ENCODE measurements at regions not wholly inside any gene's neighbourhood (a gene's known extent, or its start where the extent isn't known, plus 50 kb on each side); places are given as distances from the start of the nearest gene placed in this dataset.
"Not testable (repeated sequence)": the region's sequence is repeated elsewhere in the genome, so short reads cannot be mapped to it uniquely, and the experiment has no call there.

DNA sequence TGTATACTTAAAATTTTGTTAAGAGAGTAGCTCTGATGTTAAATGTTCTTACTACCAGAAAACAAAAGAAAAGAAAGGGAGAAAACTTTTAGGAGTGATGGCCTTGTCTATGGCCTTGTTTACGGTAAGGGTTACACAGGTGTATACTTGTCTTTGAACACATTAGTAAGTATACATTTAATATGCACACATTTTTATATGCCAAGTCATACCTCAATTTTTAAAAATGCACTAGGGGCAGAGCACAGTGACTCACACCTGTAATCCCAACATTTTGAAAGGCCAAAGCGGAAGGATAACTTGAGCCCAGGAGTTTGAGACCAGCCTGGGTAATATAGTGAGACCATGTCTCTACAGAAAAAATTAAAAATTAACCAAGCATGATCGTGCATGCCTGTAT, 166.7 kb upstream of the SNX2 start:
- H3K27ac Mint-ChIP-seq (ENCODE audit: unreplicated experiment): no peak overlapping the region
- H3K4me3 Mint-ChIP-seq (ENCODE audit: low read depth, unreplicated experiment): no peak overlapping the region
- intact Hi-C loops (cut with micrococcal nuclease; ENCODE audit: unreplicated experiment): no loop called here
- peaks cover 9% of the 10 kb centered on the region for H3K4me1 Mint-ChIP-seq (ENCODE audit: low read depth, unreplicated experiment)
- TF ChIP-seq, protein P1, sequence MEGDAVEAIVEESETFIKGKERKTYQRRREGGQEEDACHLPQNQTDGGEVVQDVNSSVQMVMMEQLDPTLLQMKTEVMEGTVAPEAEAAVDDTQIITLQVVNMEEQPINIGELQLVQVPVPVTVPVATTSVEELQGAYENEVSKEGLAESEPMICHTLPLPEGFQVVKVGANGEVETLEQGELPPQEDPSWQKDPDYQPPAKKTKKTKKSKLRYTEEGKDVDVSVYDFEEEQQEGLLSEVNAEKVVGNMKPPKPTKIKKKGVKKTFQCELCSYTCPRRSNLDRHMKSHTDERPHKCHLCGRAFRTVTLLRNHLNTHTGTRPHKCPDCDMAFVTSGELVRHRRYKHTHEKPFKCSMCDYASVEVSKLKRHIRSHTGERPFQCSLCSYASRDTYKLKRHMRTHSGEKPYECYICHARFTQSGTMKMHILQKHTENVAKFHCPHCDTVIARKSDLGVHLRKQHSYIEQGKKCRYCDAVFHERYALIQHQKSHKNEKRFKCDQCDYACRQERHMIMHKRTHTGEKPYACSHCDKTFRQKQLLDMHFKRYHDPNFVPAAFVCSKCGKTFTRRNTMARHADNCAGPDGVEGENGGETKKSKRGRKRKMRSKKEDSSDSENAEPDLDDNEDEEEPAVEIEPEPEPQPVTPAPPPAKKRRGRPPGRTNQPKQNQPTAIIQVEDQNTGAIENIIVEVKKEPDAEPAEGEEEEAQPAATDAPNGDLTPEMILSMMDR (IDR thresholded peaks at IDR 0.05; ENCODE audit: unreplicated experiment): no peak
- CTCF ChIA-PET: interaction anchor here (0.6 kb wide), 1 partner anchor 17 kb away, joined by 6 read pairs; no protein-coding TSS in a partner anchor
- no peak for DNase-seq
- no peaks in the 10 kb centered on the region for H3K36me3 Mint-ChIP-seq (ENCODE audit: insufficient read depth, unreplicated experiment)
- no peaks in the 10 kb centered on the region for H3K9me3 Mint-ChIP-seq (ENCODE audit: low read depth, unreplicated experiment)
- BruUV-seq (replicated peaks): no TSS peak
- H3K27me3 Mint-ChIP-seq (ENCODE audit: unreplicated experiment): no peaks in the 10 kb centered on the region

DNA sequence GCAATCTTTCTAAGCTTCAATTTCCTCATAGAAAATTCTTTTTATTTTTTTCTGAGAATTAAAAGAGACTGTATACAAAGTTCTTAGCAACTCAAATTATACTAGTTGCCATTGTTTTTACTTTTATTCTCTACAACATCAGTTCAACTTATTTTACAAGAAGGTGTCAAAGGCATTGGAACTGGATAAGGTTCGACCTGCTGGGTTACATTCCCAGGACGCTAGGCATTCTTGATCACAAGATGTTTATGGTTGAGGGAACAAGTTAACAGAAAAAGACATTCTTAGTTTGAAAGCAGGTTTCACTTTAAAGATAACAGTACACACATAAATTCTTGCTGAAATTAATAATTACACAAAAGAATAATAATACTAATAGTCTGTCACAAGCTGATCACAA, 163.5 kb upstream of the SNX2 start:
- no peak overlapping the region for H3K4me3 Mint-ChIP-seq (ENCODE audit: low read depth, unreplicated experiment)
- CTCF ChIA-PET: no interaction called here
- DNase-seq: peak; percentile 24
- peaks cover 9% of the 10 kb centered on the region for H3K4me1 Mint-ChIP-seq (ENCODE audit: low read depth, unreplicated experiment)
- no peaks in the 10 kb centered on the region for H3K27me3 Mint-ChIP-seq (ENCODE audit: unreplicated experiment)
- BruUV-seq (replicated peaks): no TSS peak
- no peaks in the 10 kb centered on the region for H3K9me3 Mint-ChIP-seq (ENCODE audit: low read depth, unreplicated experiment)
- H3K27ac Mint-ChIP-seq (ENCODE audit: unreplicated experiment): no peak overlapping the region
- intact Hi-C loops (cut with micrococcal nuclease; ENCODE audit: unreplicated experiment): no loop called here
- TF ChIP-seq, protein P1 (IDR thresholded peaks at IDR 0.05; ENCODE audit: unreplicated experiment): no peak
- no peaks in the 10 kb centered on the region for H3K36me3 Mint-ChIP-seq (ENCODE audit: insufficient read depth, unreplicated experiment)

DNA sequence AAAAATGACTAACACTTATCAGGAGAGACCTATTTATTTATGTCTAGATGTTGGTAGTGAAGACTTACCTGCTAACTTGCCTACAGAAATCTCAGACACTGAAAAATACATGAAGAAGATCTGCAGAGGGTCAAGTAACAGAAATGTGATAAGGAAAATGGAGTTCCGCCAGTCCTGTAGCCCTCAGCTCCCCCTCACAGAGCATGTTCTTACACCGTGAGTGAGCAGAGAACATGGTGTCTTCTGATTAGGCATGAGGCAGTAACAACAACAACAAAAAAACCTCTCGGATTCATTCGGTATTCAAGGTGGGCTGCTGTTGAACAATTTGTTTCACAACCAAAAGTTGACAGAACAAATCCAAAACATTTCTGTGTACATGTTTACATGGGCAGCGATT, 162.0 kb upstream of the SNX2 start:
- Mint-ChIP-seq H3K9me3 (ENCODE audit: low read depth, unreplicated experiment) (no peaks in the 10 kb centered on the region), H3K27me3 (ENCODE audit: unreplicated experiment) (no peaks in the 10 kb centered on the region), H3K27ac (ENCODE audit: unreplicated experiment) (no peak overlapping the region), H3K4me1 (ENCODE audit: low read depth, unreplicated experiment) (peaks cover 8% of the 10 kb centered on the region), H3K36me3 (ENCODE audit: insufficient read depth, unreplicated experiment) (no peaks in the 10 kb centered on the region), H3K4me3 (ENCODE audit: low read depth, unreplicated experiment) (no peak overlapping the region)
- TF ChIP-seq, protein P1 (IDR thresholded peaks at IDR 0.05; ENCODE audit: unreplicated experiment): no peak
- CTCF ChIA-PET: no interaction called here
- no peak for DNase-seq
- intact Hi-C loops (cut with micrococcal nuclease; ENCODE audit: unreplicated experiment): no loop called here
- BruUV-seq (replicated peaks): no TSS peak

DNA sequence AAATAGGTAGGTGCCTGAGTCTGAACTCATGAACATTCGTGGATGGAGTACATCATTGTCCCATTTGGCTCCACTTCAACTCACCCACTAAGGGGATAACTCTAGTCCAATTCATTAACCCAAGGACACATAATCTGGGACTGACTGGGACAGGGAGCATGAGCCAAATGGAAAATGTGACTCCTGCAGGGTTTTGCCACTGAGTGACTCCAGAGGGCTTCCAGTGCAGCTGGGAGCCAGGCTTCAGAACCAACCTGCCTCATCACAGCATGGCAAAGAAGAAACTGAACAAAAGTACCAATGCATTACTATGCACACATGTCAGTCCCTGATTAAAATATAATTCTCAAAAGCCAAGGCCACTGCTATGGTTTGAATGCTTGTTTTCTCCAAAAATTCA, 159.7 kb upstream of the SNX2 start:
- intact Hi-C loops (cut with micrococcal nuclease; ENCODE audit: unreplicated experiment): no loop called here
- CTCF ChIA-PET: no interaction called here
- BruUV-seq (replicated peaks): no TSS peak
- Mint-ChIP-seq H3K9me3 (ENCODE audit: low read depth, unreplicated experiment) (no peaks in the 10 kb centered on the region), H3K36me3 (ENCODE audit: insufficient read depth, unreplicated experiment) (no peaks in the 10 kb centered on the region), H3K4me1 (ENCODE audit: low read depth, unreplicated experiment) (no peaks in the 10 kb centered on the region), H3K4me3 (ENCODE audit: low read depth, unreplicated experiment) (no peak overlapping the region), H3K27ac (ENCODE audit: unreplicated experiment) (no peak overlapping the region), H3K27me3 (ENCODE audit: unreplicated experiment) (no peaks in the 10 kb centered on the region)
- TF ChIP-seq, protein P1 (IDR thresholded peaks at IDR 0.05; ENCODE audit: unreplicated experiment): no peak
- no peak for DNase-seq

DNA sequence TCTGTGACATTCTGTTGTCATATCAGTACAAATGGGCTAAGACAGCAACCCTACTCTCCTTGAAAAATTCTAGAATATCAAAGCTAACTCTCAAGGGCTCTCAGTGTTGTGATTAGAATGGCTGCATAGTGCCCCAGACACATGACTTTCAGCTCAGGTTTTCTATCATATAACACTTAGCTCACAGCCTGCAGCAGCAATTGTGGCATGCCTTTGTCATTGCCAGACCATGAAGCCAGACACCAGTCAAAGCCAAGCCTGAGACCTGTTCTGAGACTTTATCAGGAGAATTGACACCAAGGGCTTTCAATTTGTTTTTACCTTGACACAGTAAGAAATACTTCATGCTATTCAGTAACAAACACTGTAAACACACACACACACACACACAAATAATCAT, 159.0 kb upstream of the SNX2 start:
- no peak for DNase-seq
- CTCF ChIA-PET: no interaction called here
- TF ChIP-seq, protein P1 (IDR thresholded peaks at IDR 0.05; ENCODE audit: unreplicated experiment): no peak
- intact Hi-C loops (cut with micrococcal nuclease; ENCODE audit: unreplicated experiment): no loop called here
- Mint-ChIP-seq H3K4me3 (ENCODE audit: low read depth, unreplicated experiment) (no peak overlapping the region), H3K27me3 (ENCODE audit: unreplicated experiment) (no peaks in the 10 kb centered on the region), H3K27ac (ENCODE audit: unreplicated experiment) (no peak overlapping the region), H3K4me1 (ENCODE audit: low read depth, unreplicated experiment) (no peaks in the 10 kb centered on the region), H3K9me3 (ENCODE audit: low read depth, unreplicated experiment) (no peaks in the 10 kb centered on the region), H3K36me3 (ENCODE audit: insufficient read depth, unreplicated experiment) (no peaks in the 10 kb centered on the region)
- no TSS peak for BruUV-seq (replicated peaks)

DNA sequence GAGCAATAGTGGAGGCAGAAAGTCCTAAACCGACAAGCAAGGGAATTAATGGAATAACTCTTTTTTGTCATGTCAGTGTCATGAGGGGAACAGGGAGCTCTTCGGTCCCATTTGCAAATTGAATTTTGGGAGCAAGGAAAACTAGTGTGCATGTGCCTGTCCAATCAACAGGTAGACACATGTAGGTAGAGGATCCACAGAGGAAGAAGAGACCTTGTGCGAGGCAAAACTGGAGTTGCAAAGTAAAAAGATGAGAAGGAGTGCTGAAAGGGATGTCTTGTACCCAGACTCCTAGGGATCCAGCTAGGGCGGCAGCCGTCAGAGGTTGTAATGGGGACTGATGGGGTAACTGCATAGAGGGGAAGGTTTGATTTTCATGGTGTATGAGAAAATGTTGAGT, 156.8 kb upstream of the SNX2 start:
- H3K36me3 Mint-ChIP-seq (ENCODE audit: insufficient read depth, unreplicated experiment); H3K9me3 Mint-ChIP-seq (ENCODE audit: low read depth, unreplicated experiment); intact Hi-C loops (cut with micrococcal nuclease; ENCODE audit: unreplicated experiment); DNase-seq; BruUV-seq (replicated peaks); H3K4me1 Mint-ChIP-seq (ENCODE audit: low read depth, unreplicated experiment); H3K4me3 Mint-ChIP-seq (ENCODE audit: low read depth, unreplicated experiment); CTCF ChIA-PET; H3K27me3 Mint-ChIP-seq (ENCODE audit: unreplicated experiment); H3K27ac Mint-ChIP-seq (ENCODE audit: unreplicated experiment): not testable (repeated sequence)
